ENCODE measurements at regions not wholly inside any gene's neighbourhood (a gene's known extent, or its start where the extent isn't known, plus 50 kb on each side); places are given as distances from the start of the nearest gene placed in this dataset.

DNA sequence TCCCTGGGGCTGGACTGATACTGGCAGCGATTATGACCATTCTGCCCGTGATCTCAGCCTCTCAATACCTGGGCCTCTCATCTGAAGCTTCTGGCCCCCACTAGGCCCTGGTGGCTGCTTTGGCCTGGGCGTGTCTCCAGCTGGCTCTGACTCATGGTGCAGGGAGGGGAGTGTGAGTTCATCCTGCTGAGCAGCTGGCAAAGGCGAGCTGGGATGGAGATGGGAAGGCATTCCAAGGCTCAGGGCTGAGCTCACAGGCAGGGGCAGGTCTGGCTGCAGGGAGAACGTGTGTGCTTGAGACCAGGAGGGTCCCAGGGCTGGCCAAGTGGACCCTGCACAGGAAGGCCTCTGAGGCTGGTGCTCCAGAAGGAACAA, 221.8 kb downstream of the TMEM121 start:
- TF ChIP-seq TCF12 (IDR thresholded peaks at IDR 0.05; ENCODE audit: low read depth) (no peak), TAF1 (IDR thresholded peaks at IDR 0.05; ENCODE audit: low read depth) (no peak), TEAD4 (IDR thresholded peaks at IDR 0.05) (peak; percentile 33), RAD21 (IDR thresholded peaks at IDR 0.05; ENCODE audit: low read depth) (no peak), NFIC (IDR thresholded peaks at IDR 0.05) (peak; percentile 51)
- TF ChIP-seq, protein P1, sequence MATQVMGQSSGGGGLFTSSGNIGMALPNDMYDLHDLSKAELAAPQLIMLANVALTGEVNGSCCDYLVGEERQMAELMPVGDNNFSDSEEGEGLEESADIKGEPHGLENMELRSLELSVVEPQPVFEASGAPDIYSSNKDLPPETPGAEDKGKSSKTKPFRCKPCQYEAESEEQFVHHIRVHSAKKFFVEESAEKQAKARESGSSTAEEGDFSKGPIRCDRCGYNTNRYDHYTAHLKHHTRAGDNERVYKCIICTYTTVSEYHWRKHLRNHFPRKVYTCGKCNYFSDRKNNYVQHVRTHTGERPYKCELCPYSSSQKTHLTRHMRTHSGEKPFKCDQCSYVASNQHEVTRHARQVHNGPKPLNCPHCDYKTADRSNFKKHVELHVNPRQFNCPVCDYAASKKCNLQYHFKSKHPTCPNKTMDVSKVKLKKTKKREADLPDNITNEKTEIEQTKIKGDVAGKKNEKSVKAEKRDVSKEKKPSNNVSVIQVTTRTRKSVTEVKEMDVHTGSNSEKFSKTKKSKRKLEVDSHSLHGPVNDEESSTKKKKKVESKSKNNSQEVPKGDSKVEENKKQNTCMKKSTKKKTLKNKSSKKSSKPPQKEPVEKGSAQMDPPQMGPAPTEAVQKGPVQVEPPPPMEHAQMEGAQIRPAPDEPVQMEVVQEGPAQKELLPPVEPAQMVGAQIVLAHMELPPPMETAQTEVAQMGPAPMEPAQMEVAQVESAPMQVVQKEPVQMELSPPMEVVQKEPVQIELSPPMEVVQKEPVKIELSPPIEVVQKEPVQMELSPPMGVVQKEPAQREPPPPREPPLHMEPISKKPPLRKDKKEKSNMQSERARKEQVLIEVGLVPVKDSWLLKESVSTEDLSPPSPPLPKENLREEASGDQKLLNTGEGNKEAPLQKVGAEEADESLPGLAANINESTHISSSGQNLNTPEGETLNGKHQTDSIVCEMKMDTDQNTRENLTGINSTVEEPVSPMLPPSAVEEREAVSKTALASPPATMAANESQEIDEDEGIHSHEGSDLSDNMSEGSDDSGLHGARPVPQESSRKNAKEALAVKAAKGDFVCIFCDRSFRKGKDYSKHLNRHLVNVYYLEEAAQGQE (IDR thresholded peaks at IDR 0.05; ENCODE audit: low read depth): no peak
- TF ChIP-seq, protein P2, sequence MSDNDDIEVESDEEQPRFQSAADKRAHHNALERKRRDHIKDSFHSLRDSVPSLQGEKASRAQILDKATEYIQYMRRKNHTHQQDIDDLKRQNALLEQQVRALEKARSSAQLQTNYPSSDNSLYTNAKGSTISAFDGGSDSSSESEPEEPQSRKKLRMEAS (IDR thresholded peaks at IDR 0.05): no peak

DNA sequence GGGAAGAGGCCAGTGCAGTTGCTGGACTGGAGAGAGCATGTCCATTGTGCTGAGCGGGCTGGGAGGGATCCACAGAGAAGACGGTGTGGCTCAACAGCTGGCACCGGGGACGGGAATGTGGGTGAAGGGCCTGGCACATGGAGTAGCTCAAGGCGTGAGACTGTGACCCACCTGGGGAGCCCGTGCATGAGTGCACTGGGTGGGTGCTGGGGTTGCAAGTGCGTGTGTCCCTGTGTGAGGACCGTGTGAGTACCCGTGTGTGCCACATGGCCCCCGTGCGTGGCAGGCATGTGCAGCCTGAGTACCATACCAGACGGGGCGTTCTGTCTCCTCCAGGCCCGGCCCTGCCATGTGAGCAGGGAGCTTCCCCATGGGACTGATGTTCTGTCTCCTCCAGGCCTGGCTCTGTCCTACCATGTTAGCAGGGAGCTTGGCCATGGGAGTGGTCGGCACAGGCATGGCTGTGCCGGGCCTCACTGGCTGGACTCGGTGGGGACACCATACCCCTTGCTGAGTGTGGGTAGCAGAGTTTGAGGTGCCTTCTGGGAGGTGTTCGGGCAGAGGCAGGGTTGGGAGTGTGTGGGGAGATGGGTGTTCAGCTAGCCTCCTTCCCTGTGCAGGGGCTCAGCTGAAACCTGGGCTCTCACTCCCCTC, 234.4 kb downstream of the TMEM121 start:
- no peak for TF ChIP-seq CEBPB (IDR thresholded peaks at IDR 0.05)
- TF ChIP-seq TAF1 (IDR thresholded peaks at IDR 0.05; ENCODE audit: low read depth): no peak
- TF ChIP-seq USF1 (IDR thresholded peaks at IDR 0.05): no peak
- TF ChIP-seq EP300 (IDR thresholded peaks at IDR 0.05; ENCODE audit: borderline replicate concordance): no peak
- no peak for TF ChIP-seq TCF12 (IDR thresholded peaks at IDR 0.05; ENCODE audit: low read depth)

DNA sequence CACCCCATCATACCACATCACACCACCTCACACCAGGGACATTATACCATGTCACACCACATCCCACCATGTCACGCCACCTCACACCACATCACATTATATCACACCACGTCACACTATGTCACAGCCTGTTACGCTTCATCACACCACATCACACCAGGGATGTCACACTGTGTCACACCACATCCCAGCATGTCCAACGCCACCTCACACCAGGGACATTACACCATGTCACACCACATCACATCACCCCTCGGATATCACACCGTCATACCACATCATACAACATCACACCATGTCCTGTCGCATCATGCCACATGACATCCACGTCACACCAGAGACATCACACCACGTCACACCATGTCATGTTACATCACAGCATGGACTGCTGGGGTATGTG, 235.5 kb downstream of the TMEM121 start:
- TF ChIP-seq FOXM1 (IDR thresholded peaks at IDR 0.05; ENCODE audit: borderline replicate concordance, low read depth) (no peak), YY1 (IDR thresholded peaks at IDR 0.05; ENCODE audit: low read depth) (no peak), NFIC (IDR thresholded peaks at IDR 0.05) (no peak), TCF12 (IDR thresholded peaks at IDR 0.05; ENCODE audit: low read depth) (no peak), EP300 (IDR thresholded peaks at IDR 0.05; ENCODE audit: borderline replicate concordance) (no peak), CREB1 (IDR thresholded peaks at IDR 0.05; ENCODE audit: low read depth) (no peak)
- TF ChIP-seq, protein P2 (IDR thresholded peaks at IDR 0.05): no peak

GRCh38 chr14:105765893-105766614, 239.7 kb downstream of the TMEM121 start:
- TF ChIP-seq NFIC (IDR thresholded peaks at IDR 0.05): no peak
- no peak for TF ChIP-seq CEBPB (IDR thresholded peaks at IDR 0.05)
- TF ChIP-seq CREB1 (IDR thresholded peaks at IDR 0.05; ENCODE audit: low read depth): no peak
- TF ChIP-seq EGR1 (IDR thresholded peaks at IDR 0.05): no peak
- TF ChIP-seq USF1 (IDR thresholded peaks at IDR 0.05): no peak

GRCh38 chr14:105767315-105767714, 240.9 kb downstream of the TMEM121 start:
- TF ChIP-seq, protein P1 (IDR thresholded peaks at IDR 0.05; ENCODE audit: low read depth): no peak
- TF ChIP-seq CEBPB (IDR thresholded peaks at IDR 0.05) (no peak), ZBTB7A (IDR thresholded peaks at IDR 0.05; ENCODE audit: low read depth) (no peak), CREB1 (IDR thresholded peaks at IDR 0.05; ENCODE audit: low read depth) (no peak), EP300 (IDR thresholded peaks at IDR 0.05; ENCODE audit: borderline replicate concordance) (no peak), RAD21 (IDR thresholded peaks at IDR 0.05; ENCODE audit: low read depth) (no peak), TEAD4 (IDR thresholded peaks at IDR 0.05) (no peak), USF1 (IDR thresholded peaks at IDR 0.05) (no peak), FOXM1 (IDR thresholded peaks at IDR 0.05; ENCODE audit: borderline replicate concordance, low read depth) (no peak), TAF1 (IDR thresholded peaks at IDR 0.05; ENCODE audit: low read depth) (no peak), NFIC (IDR thresholded peaks at IDR 0.05) (no peak), EGR1 (IDR thresholded peaks at IDR 0.05) (no peak), YY1 (IDR thresholded peaks at IDR 0.05; ENCODE audit: low read depth) (no peak), TCF12 (IDR thresholded peaks at IDR 0.05; ENCODE audit: low read depth) (no peak)
- TF ChIP-seq, protein P2 (IDR thresholded peaks at IDR 0.05): no peak
